Nephron progenitor cell (in vitro differentiated cells): ENCODE measurements at regions not wholly inside any gene's neighbourhood (a gene's known extent, or its start where the extent isn't known, plus 50 kb on each side); places are given as distances from the start of the nearest gene placed in this dataset.
A peak's percentile ranks its signal among the peaks of the same experiment; 100 is the strongest.

ENCODE experiments used
- DNase-seq: peaks from one replicate; pipeline ENCODE4 v3.0.0; 2021
- H3K27ac Mint-ChIP-seq: 2 replicates; pipeline ENCODE4 v1.8.0; 2021; ENCODE audit warnings: mild to moderate bottlenecking, moderate library complexity, mixed read lengths
- H3K27me3 Mint-ChIP-seq: 2 replicates; pipeline ENCODE4 v1.8.0; 2021; ENCODE audit warnings: mild to moderate bottlenecking, low read depth, mixed read lengths; ENCODE audit not compliant: poor library complexity
- H3K36me3 Mint-ChIP-seq: 2 replicates; pipeline ENCODE4 v1.8.0; 2021; ENCODE audit warnings: low read depth, mixed read lengths
- H3K4me1 Mint-ChIP-seq: 2 replicates; pipeline ENCODE4 v1.8.0; 2021; ENCODE audit warnings: mixed read lengths
- H3K4me3 Mint-ChIP-seq: 2 replicates; pipeline ENCODE4 v1.8.0; 2021; ENCODE audit warnings: mild to moderate bottlenecking, moderate library complexity, mixed read lengths
- H3K9me3 Mint-ChIP-seq: 2 replicates; pipeline ENCODE4 v1.8.0; 2021; ENCODE audit warnings: mild to moderate bottlenecking, moderate library complexity, mixed read lengths
- TF ChIP-seq, protein P1 (sequence below): fragments of 200-600 bp; sonication (generic); IDR thresholded peaks from 2 replicates; pipeline ENCODE4 v1.5.0; 2021; ENCODE audit warnings: antibody characterized with exemption

DNA sequence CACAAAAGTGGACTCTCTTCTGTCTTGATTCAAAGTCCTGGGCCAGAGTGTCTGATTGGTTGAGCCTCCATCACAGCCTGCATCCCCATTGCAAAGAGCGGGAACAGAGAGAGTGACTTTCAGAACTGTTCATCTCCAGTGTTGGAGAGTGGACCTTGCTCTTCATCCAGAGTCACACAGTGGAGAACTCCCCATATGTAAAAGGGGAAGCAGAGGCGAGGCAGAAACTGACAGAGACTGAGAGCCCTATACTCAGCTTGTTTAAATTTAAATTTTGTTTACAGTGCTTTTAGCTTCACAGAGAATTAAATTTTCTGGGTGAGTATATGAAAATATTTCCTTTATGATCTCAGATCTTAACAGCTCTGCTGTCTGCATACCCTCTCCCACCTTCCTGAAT lies 70.0 kb upstream of the SSBP2 start:
- TF ChIP-seq, protein P1, sequence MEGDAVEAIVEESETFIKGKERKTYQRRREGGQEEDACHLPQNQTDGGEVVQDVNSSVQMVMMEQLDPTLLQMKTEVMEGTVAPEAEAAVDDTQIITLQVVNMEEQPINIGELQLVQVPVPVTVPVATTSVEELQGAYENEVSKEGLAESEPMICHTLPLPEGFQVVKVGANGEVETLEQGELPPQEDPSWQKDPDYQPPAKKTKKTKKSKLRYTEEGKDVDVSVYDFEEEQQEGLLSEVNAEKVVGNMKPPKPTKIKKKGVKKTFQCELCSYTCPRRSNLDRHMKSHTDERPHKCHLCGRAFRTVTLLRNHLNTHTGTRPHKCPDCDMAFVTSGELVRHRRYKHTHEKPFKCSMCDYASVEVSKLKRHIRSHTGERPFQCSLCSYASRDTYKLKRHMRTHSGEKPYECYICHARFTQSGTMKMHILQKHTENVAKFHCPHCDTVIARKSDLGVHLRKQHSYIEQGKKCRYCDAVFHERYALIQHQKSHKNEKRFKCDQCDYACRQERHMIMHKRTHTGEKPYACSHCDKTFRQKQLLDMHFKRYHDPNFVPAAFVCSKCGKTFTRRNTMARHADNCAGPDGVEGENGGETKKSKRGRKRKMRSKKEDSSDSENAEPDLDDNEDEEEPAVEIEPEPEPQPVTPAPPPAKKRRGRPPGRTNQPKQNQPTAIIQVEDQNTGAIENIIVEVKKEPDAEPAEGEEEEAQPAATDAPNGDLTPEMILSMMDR = no peak
- Mint-ChIP-seq H3K4me3 (no peak overlapping the region), H3K27me3 (peaks cover 6% of the 10 kb centered on the region), H3K4me1 (peaks cover 23% of the 10 kb centered on the region), H3K27ac (no peak overlapping the region), H3K9me3 (peaks cover 17% of the 10 kb centered on the region), H3K36me3 (no peaks in the 10 kb centered on the region)
- DNase-seq = no peak

DNA sequence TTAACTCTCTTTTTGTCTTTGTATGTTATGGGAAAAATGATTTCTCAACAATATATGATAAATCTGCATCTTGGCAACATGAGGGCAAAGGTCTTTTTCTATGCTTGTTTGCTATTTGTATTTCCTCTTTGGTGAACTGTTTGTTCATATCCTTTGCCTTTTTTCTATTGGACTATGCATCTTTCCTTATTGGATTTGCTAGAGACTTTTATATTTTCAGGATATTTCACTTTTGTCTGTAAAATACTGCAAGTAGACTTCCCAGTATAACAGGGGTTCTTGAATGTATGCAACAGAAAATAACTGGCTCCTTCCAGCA lies 69.4 kb upstream of the SSBP2 start:
- peaks cover 6% of the 10 kb centered on the region for H3K27me3 Mint-ChIP-seq
- no peak overlapping the region for H3K27ac Mint-ChIP-seq
- H3K9me3 Mint-ChIP-seq = peaks cover 17% of the 10 kb centered on the region
- peaks cover 19% of the 10 kb centered on the region for H3K4me1 Mint-ChIP-seq
- no peak overlapping the region for H3K4me3 Mint-ChIP-seq
- H3K36me3 Mint-ChIP-seq = no peaks in the 10 kb centered on the region
- no peak for DNase-seq
- TF ChIP-seq, protein P1 = no peak

DNA sequence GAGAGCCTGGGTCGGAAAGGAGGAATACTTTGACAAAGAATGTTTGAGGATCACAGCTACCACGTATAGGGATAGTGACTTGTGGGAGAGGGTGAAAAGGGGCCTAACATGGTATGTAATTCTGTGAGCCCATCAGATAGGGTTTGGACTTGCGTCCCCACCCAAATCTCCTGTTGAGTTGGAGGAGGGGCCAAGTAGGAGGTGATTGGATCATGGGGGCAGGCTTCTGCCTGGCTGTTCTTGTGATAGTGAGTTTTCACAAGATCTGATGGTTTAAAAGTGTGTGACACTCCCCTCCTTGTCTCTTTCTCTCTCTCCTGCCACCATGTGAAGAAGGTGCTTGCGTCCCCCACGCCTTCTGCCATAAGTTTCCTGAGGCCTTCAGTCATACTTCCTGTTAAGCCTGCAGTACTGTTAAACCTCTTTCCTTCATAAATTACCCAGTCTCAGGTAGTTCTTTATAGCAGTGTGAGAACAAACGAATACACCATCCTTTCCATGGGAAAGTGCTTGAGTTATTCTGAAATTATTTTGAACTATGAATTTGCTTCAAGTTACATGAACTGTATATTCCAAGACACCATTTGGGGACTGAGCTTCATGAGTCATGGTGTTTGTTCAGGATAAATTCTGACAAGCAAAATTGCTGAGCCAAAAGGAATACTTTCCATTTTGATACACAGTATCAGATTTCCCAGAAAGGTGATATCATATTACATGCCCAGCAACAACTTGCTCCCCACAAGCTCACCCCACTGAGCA lies 68.8 kb upstream of the SSBP2 start:
- Mint-ChIP-seq H3K27me3 (peaks cover 6% of the 10 kb centered on the region), H3K36me3 (no peaks in the 10 kb centered on the region), H3K4me3 (no peak overlapping the region), H3K27ac (peak overlapping the region; percentile 11), H3K9me3 (peaks cover 13% of the 10 kb centered on the region), H3K4me1 (peaks cover 16% of the 10 kb centered on the region)
- DNase-seq = no peak
- TF ChIP-seq, protein P1 = no peak

DNA sequence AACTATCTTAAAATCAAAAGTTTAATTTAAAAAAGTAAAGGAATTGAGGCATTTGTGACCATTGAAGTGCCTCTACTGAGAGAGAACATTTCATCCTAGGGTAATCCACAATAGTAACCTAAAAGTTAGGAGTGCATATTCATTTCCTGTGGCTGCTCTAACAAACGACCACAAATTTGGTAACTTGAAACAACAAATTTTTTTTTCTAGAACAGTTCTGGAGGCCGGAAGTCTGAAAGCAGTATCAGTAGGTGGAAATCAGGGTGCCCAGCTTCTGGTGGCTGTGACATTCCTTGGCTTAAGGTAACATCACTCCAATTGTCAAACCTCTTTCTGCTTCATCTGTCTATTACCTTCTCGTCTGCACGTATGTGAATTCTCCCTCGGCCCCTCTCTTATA lies 67.1 kb upstream of the SSBP2 start:
- no peak for DNase-seq
- Mint-ChIP-seq H3K27ac (no peak overlapping the region), H3K27me3 (peaks cover 6% of the 10 kb centered on the region), H3K4me3 (no peak overlapping the region), H3K36me3 (no peaks in the 10 kb centered on the region), H3K4me1 (peaks cover 10% of the 10 kb centered on the region), H3K9me3 (peaks cover 10% of the 10 kb centered on the region)
- TF ChIP-seq, protein P1 = no peak

DNA sequence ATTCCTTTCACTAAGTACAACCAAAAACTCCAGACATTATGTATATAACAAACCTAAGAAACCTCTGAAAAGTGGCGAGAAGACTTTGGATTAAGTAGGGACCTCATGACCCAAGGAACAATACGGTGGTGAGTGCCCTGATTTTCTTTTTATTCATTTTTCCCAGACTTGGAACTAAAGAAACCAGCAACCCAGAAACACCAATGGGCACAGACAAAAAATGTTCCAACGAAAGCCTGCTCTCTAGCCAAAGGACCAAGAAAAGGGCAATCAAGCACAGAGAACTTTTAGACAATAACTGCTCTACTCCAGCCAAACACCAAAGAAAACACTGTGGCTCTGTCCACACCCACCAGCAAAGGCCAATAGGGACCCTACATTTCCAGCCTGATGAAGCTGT lies 66.2 kb upstream of the SSBP2 start:
- TF ChIP-seq, protein P1 = no peak
- H3K4me1 Mint-ChIP-seq = peaks cover 10% of the 10 kb centered on the region
- peaks cover 6% of the 10 kb centered on the region for H3K27me3 Mint-ChIP-seq
- no peak overlapping the region for H3K4me3 Mint-ChIP-seq
- H3K9me3 Mint-ChIP-seq = peaks cover 6% of the 10 kb centered on the region
- DNase-seq = no peak
- no peaks in the 10 kb centered on the region for H3K36me3 Mint-ChIP-seq
- no peak overlapping the region for H3K27ac Mint-ChIP-seq

DNA sequence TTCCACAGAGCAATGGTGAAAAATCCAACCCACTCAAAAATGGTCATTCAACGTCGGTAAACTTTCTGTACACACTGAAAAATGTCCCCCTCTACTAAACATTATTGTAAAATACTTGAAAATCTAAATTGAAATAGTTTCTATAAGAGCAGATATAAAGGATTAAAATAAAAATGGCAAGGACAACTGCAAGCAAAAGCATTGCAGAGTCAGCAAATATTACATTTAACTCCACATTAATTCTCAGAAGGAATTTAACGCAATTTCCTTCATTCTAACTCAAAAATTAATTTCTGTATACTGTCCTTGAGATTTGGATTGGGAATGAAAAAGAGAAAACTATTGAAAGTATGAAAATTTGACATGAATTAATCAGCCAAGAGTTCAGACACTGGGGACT lies 64.4 kb upstream of the SSBP2 start:
- no peak overlapping the region for H3K4me3 Mint-ChIP-seq
- no peaks in the 10 kb centered on the region for H3K36me3 Mint-ChIP-seq
- DNase-seq = no peak
- no peaks in the 10 kb centered on the region for H3K27me3 Mint-ChIP-seq
- H3K4me1 Mint-ChIP-seq = peaks cover 8% of the 10 kb centered on the region
- no peak overlapping the region for H3K27ac Mint-ChIP-seq
- TF ChIP-seq, protein P1 = no peak
- peaks cover 3% of the 10 kb centered on the region for H3K9me3 Mint-ChIP-seq
